ENCODE measurements at regions not wholly inside any gene's neighbourhood (a gene's known extent, or its start where the extent isn't known, plus 50 kb on each side); places are given as distances from the start of the nearest gene placed in this dataset.

DNA sequence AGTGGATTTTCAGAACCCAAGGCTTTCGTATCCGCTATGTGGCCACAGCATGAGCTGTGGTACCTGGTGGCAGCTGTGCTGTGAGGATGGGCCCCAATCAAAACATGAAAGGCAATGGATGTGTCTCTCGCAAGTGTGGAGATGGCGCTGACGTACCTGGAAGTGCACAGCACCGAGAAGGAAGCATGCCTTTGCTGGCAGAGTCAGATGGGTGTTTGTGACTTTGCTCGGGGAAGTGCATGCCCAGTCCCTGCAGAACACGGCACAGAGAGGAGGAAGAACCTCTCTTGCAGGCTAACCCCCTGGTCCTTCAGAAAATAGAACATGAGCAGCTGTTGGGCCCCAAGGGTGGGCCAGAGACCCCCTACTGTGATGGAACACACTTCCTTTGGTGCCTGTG, 654.1 kb upstream of the ZWINT start:
- no peak overlapping the region for H3K27ac Mint-ChIP-seq
- peaks cover 6% of the 10 kb centered on the region for H3K9me3 Mint-ChIP-seq
- H3K4me1 Mint-ChIP-seq (ENCODE audit: low read depth) = no peaks in the 10 kb centered on the region
- H3K4me3 Mint-ChIP-seq = no peak overlapping the region
- no peaks in the 10 kb centered on the region for H3K36me3 Mint-ChIP-seq (ENCODE audit: low read depth)
- no peaks in the 10 kb centered on the region for H3K27me3 Mint-ChIP-seq (ENCODE audit: low read depth)

GRCh38 chr10:57014758-57015157, 653.7 kb upstream of the ZWINT start:
- H3K4me3 Mint-ChIP-seq = no peak overlapping the region
- H3K4me1 Mint-ChIP-seq (ENCODE audit: low read depth) = no peaks in the 10 kb centered on the region
- no peaks in the 10 kb centered on the region for H3K36me3 Mint-ChIP-seq (ENCODE audit: low read depth)

DNA sequence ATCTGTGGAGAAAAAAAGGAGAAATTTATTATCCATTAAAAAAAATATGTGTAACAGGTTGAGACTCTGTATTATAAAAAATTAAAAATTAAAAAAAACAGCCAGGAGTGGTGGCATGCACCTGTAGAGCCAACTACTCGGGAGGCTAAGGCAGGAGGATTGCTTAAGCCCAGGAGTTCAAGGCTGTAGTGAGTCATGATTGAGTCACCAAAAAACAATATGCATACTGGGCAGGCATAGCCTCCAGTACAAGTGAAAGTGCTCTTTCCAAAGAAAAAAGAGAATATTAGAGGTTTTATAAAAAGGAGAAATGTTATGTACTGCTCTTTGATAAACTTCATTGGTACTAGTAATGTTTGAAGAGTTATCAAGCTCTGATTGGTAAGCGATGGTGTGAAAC, 647.1 kb upstream of the ZWINT start:
- Mint-ChIP-seq H3K36me3 (ENCODE audit: low read depth) (no peaks in the 10 kb centered on the region), H3K4me1 (ENCODE audit: low read depth) (no peaks in the 10 kb centered on the region), H3K4me3 (no peak overlapping the region), H3K27me3 (ENCODE audit: low read depth) (no peaks in the 10 kb centered on the region), H3K27ac (no peak overlapping the region), H3K9me3 (peaks cover 19% of the 10 kb centered on the region)

More at GRCh38 chr10:57014758-57015157, 653.7 kb upstream of the ZWINT start:
- no peaks in the 10 kb centered on the region for H3K27me3 Mint-ChIP-seq (ENCODE audit: low read depth)
- no peak overlapping the region for H3K27ac Mint-ChIP-seq
- H3K9me3 Mint-ChIP-seq = peaks cover 1% of the 10 kb centered on the region

DNA sequence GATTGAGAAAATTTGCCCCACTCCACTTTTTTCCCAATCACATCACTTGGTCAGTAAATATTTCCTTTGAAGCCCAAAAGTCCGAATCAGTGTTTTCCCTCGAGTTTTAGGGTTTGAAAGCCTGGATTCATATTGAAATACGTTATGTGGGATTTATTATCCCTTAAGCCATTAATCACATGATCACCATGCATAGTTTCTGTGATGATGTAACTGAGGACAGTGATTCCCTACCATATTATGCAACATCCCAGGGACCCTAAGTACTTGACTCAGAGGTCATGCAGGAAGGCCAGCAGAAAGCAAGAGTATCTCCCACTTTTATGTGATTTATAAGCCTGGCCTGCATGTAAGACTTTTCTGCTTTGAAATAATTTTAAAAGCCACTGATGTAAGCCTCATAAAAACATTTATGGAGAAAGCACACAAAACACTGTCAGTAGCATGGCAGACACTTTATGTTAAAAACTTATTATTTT, 630.6 kb upstream of the ZWINT start:
- Mint-ChIP-seq H3K4me1 (ENCODE audit: low read depth) (no peaks in the 10 kb centered on the region), H3K4me3 (no peak overlapping the region), H3K27ac (no peak overlapping the region)

DNA sequence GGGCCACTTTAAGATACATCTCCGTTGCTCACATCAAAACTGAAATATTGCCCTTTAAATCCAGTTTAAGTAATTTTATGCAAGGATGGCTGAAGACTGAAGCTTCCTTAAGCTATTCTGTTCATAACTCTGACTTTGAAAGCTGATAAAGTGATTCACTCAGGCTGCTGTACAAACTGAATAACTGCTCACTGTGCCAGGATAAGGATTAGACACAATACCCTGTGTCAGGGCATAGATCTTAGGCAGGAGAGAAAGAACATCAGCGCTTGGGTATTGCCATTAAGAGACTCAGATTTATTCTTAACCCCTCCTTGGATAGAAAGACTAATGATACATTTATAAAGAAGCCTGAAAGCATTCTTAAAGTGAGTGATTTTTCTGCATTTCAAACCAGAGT, 614.5 kb upstream of the ZWINT start:
- Mint-ChIP-seq H3K4me3 (no peak overlapping the region), H3K27me3 (ENCODE audit: low read depth) (no peaks in the 10 kb centered on the region), H3K27ac (no peak overlapping the region), H3K9me3 (peaks cover 19% of the 10 kb centered on the region), H3K36me3 (ENCODE audit: low read depth) (no peaks in the 10 kb centered on the region), H3K4me1 (ENCODE audit: low read depth) (no peaks in the 10 kb centered on the region)

More for the DNA sequence above, 630.6 kb upstream of the ZWINT start:
- H3K36me3 Mint-ChIP-seq (ENCODE audit: low read depth) = no peaks in the 10 kb centered on the region
- no peaks in the 10 kb centered on the region for H3K27me3 Mint-ChIP-seq (ENCODE audit: low read depth)
- H3K9me3 Mint-ChIP-seq = peaks cover 12% of the 10 kb centered on the region

DNA sequence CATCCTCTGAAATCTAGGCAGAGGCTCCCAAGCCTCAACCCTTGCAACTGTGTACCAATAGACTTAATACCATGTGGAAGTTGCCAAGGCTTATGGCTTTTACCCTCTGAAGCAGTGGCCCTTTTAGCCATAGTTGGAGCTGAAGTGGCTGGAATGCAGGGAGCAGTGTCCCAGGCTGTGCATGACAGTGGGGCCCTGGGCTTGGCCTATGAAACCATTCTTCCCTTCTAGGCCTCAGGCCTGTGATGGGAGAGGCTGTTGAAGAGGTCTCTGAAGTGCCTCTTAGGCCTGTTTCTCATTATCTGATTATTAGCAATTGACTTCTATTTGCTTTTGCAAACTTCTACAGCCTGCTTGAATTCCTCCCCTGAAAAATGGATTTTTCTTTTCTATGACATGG, 612.7 kb upstream of the ZWINT start:
- Mint-ChIP-seq H3K36me3 (ENCODE audit: low read depth) (no peaks in the 10 kb centered on the region), H3K9me3 (peaks cover 17% of the 10 kb centered on the region), H3K27ac (no peak overlapping the region), H3K4me1 (ENCODE audit: low read depth) (no peaks in the 10 kb centered on the region), H3K27me3 (ENCODE audit: low read depth) (no peaks in the 10 kb centered on the region), H3K4me3 (no peak overlapping the region)

GRCh38 chr10:56943221-56943755, 582.2 kb upstream of the ZWINT start:
- no peak overlapping the region for H3K27ac Mint-ChIP-seq
- H3K4me1 Mint-ChIP-seq (ENCODE audit: low read depth) = no peaks in the 10 kb centered on the region
- H3K36me3 Mint-ChIP-seq (ENCODE audit: low read depth) = no peaks in the 10 kb centered on the region
- H3K4me3 Mint-ChIP-seq = no peak overlapping the region
- H3K9me3 Mint-ChIP-seq = peaks cover 8% of the 10 kb centered on the region
- no peaks in the 10 kb centered on the region for H3K27me3 Mint-ChIP-seq (ENCODE audit: low read depth)

- Mint-ChIP-seq H3K27me3 (ENCODE audit: low read depth) (no peaks in the 10 kb centered on the region), H3K4me1 (ENCODE audit: low read depth) (no peaks in the 10 kb centered on the region), H3K9me3 (peaks cover 29% of the 10 kb centered on the region), H3K4me3 (no peak overlapping the region), H3K27ac (no peak overlapping the region), H3K36me3 (ENCODE audit: low read depth) (no peaks in the 10 kb centered on the region)
Measured at GRCh38 chr10:56934515-56934914, 573.5 kb upstream of the ZWINT start.

DNA sequence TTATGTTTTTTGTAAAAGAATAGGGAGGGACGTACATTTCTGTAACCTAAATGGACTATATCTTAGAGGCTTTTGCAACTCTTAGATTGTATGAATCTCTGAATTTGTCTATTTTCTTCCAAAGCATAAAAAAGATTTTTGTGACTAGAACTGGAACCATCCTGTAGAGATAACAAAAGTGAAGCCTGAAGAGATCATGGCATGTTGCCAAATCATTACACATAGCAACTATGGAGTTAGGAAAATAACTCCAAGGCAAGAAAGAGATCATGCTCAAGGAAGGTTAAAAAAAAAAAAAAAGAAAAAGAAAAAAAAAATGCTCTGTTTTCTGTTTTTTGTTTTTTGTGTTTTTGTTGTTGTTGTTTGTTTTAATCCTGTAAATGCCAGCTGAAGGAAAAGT, 567.7 kb upstream of the ZWINT start:
- Mint-ChIP-seq H3K27me3 (ENCODE audit: low read depth) (no peaks in the 10 kb centered on the region), H3K36me3 (ENCODE audit: low read depth) (no peaks in the 10 kb centered on the region), H3K27ac (no peak overlapping the region), H3K9me3 (peaks cover 25% of the 10 kb centered on the region), H3K4me1 (ENCODE audit: low read depth) (no peaks in the 10 kb centered on the region), H3K4me3 (no peak overlapping the region)

DNA sequence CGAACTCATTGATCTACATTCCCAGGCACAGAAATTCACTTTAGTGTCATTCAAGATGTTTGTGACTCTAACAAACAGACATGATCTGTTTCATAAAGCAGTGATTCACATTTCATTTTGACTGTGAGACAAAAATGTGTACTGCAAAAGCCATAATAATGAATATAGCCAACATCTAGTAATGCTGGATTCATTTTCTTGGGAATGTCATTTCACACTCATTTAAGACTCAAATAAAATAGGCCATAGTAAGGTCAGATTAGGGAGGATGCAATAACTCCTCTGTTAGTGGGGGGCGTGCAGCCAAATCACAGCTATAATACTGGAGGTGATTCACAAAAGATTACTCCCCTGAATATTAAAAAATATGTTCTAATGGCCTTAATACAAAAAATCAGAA, 566.6 kb upstream of the ZWINT start:
- Mint-ChIP-seq H3K27ac (no peak overlapping the region), H3K36me3 (ENCODE audit: low read depth) (no peaks in the 10 kb centered on the region), H3K9me3 (peaks cover 25% of the 10 kb centered on the region), H3K27me3 (ENCODE audit: low read depth) (no peaks in the 10 kb centered on the region), H3K4me1 (ENCODE audit: low read depth) (no peaks in the 10 kb centered on the region), H3K4me3 (no peak overlapping the region)

GRCh38 chr10:56920601-56921261, 559.7 kb upstream of the ZWINT start:
- Mint-ChIP-seq H3K9me3 (peaks cover 28% of the 10 kb centered on the region), H3K27me3 (ENCODE audit: low read depth) (no peaks in the 10 kb centered on the region), H3K27ac (no peak overlapping the region), H3K36me3 (ENCODE audit: low read depth) (no peaks in the 10 kb centered on the region), H3K4me3 (no peak overlapping the region), H3K4me1 (ENCODE audit: low read depth) (no peaks in the 10 kb centered on the region)

DNA sequence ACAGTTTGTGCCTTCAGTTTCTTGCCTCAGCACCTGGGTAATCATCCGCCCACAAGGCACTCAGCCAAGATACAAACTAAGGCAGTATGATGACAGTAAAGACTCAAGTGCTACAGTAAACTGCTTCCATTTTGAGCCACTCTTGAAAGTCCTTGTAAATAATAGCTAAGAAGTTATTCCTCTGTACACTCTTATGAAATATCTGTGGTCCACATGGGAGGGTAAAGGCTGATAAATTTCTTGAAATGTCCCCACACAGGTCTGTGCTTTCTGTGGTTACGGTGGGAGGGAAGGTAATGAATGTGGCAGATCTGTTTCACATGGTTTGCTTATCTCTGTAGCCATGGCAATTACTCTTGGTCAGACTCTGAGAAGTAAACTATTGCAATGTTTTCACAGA, 551.0 kb upstream of the ZWINT start:
- Mint-ChIP-seq H3K27me3 (ENCODE audit: low read depth) (no peaks in the 10 kb centered on the region), H3K36me3 (ENCODE audit: low read depth) (no peaks in the 10 kb centered on the region), H3K9me3 (peaks cover 9% of the 10 kb centered on the region), H3K4me1 (ENCODE audit: low read depth) (no peaks in the 10 kb centered on the region), H3K27ac (no peak overlapping the region), H3K4me3 (no peak overlapping the region)

DNA sequence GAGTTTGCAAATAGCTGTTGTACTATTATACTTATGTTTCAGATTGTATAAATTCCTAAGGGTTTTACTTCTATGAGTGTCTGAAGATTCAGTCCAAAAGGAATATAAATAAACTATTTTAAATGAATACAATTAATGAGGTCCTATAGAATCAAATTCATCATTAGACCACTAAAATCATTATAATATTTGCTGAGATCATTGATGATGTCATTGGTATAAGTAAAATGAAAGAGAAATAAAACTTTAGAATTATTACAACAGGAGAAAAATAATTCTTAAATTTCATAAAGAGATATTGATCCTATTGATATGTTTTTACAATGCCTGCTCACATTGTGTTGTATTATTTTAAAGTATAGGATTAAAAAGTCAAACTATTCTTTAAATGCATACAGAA, 544.0 kb upstream of the ZWINT start:
- H3K4me1 Mint-ChIP-seq (ENCODE audit: low read depth) = no peaks in the 10 kb centered on the region
- H3K27ac Mint-ChIP-seq = no peak overlapping the region
- H3K27me3 Mint-ChIP-seq (ENCODE audit: low read depth) = no peaks in the 10 kb centered on the region
- H3K4me3 Mint-ChIP-seq = no peak overlapping the region
- no peaks in the 10 kb centered on the region for H3K9me3 Mint-ChIP-seq
- H3K36me3 Mint-ChIP-seq (ENCODE audit: low read depth) = no peaks in the 10 kb centered on the region

GRCh38 chr10:56902554-56902953, 541.5 kb upstream of the ZWINT start:
- H3K36me3 Mint-ChIP-seq (ENCODE audit: low read depth) = no peaks in the 10 kb centered on the region
- no peaks in the 10 kb centered on the region for H3K27me3 Mint-ChIP-seq (ENCODE audit: low read depth)
- no peaks in the 10 kb centered on the region for H3K4me1 Mint-ChIP-seq (ENCODE audit: low read depth)
- H3K9me3 Mint-ChIP-seq = peaks cover 10% of the 10 kb centered on the region
- no peak overlapping the region for H3K27ac Mint-ChIP-seq
- H3K4me3 Mint-ChIP-seq = no peak overlapping the region

DNA sequence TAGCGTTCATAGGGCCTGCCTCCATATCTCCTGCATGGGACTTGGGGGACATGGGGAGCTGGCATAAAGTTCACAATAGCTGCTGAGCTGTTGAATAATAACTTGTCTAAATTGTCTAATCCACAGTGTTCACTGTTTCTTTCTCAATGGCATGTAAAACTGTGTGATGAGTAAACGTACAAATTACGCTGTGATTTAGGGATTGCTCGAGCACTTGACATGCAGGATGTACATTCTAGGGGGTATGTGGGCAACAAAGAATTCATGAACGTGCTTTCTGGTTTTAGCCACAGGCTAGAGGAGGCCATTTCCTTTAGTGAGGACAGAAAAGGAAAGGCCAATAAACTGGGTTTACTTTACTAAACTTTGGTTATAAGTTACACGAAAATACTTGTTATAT, 534.2 kb upstream of the ZWINT start:
- H3K9me3 Mint-ChIP-seq = peaks cover 17% of the 10 kb centered on the region
- H3K4me3 Mint-ChIP-seq = no peak overlapping the region
- H3K27ac Mint-ChIP-seq = no peak overlapping the region
- H3K4me1 Mint-ChIP-seq (ENCODE audit: low read depth) = no peaks in the 10 kb centered on the region
- H3K27me3 Mint-ChIP-seq (ENCODE audit: low read depth) = no peaks in the 10 kb centered on the region
- H3K36me3 Mint-ChIP-seq (ENCODE audit: low read depth) = no peaks in the 10 kb centered on the region

All from T-helper 1 cell treated with Interleukin-12 subunit alpha and Interleukin-12 subunit beta and Interleukin-4 antibody, amounts not matched to agents 30 μg/mL and 1 μg/mL, for 36 hours (primary cell).